ENCODE measurements at regions not wholly inside any gene's neighbourhood (a gene's known extent, or its start where the extent isn't known, plus 50 kb on each side); places are given as distances from the start of the nearest gene placed in this dataset. TPM values are rescaled to one million over a fixed set of nuclear protein-coding genes. Genes with fewer than 3 reads are reported as not detected.

Small RNAs in the stretch of these regions (small RNA-seq; reads per million reads assigned to genes)
- gene RF00019 = not detected
